Peyer's patch (tissue), 4 donors: ENCODE measurements at regions not wholly inside any gene's neighbourhood (a gene's known extent, or its start where the extent isn't known, plus 50 kb on each side); places are given as distances from the start of the nearest gene placed in this dataset.

Source experiments
- POLR2A ChIP-seq, 2 donors: fragments of 450-650 bp; IDR thresholded peaks; one replicate each; pipeline ENCODE4 v1.5.1; 2017; ENCODE audit warnings: antibody characterized with exemption in 2 of 2, mild to moderate bottlenecking in 2 of 2, moderate library complexity in 2 of 2
- TF ChIP-seq, protein P1 (sequence below), 6 experiments: fragments of 450-650 bp in 4 of 6; fragments of 200-600 bp in 2 of 6; sonication (generic) in 1 of 6; IDR thresholded peaks; one replicate each; pipeline ENCODE4 v1.5.1; 2017 to 2019; ENCODE audit warnings: antibody characterized with exemption in 6 of 6, mild to moderate bottlenecking in 3 of 6, moderate library complexity in 1 of 6

DNA sequence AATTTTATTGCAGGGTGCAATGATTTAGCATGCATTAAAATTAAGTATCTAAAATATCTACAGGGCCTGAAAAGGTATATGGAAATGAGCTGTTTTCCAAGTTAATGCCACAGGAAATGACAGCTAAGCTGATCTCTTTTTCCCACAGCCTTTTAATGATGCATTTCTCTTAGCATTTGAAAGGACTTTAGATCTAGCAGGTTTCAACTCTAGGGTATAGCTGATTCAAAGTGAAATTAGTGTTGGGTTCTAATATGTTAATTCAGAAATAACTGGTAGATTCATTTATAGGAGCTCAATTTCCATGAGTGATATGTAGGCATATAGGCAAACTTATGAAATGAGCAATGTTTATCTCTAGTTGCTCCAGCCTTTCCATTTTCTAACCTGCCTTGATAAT is 274.2 kb downstream of the CASP12 start:
- no peak for TF ChIP-seq POLR2A (IDR thresholded peaks at IDR 0.05)
- TF ChIP-seq, protein P1, sequence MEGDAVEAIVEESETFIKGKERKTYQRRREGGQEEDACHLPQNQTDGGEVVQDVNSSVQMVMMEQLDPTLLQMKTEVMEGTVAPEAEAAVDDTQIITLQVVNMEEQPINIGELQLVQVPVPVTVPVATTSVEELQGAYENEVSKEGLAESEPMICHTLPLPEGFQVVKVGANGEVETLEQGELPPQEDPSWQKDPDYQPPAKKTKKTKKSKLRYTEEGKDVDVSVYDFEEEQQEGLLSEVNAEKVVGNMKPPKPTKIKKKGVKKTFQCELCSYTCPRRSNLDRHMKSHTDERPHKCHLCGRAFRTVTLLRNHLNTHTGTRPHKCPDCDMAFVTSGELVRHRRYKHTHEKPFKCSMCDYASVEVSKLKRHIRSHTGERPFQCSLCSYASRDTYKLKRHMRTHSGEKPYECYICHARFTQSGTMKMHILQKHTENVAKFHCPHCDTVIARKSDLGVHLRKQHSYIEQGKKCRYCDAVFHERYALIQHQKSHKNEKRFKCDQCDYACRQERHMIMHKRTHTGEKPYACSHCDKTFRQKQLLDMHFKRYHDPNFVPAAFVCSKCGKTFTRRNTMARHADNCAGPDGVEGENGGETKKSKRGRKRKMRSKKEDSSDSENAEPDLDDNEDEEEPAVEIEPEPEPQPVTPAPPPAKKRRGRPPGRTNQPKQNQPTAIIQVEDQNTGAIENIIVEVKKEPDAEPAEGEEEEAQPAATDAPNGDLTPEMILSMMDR (IDR thresholded peaks at IDR 0.05), result no peak
